Right atrium auricular region (tissue), 2 donors: ENCODE measurements at regions not wholly inside any gene's neighbourhood (a gene's known extent, or its start where the extent isn't known, plus 50 kb on each side); places are given as distances from the start of the nearest gene placed in this dataset.
A peak's percentile ranks its signal among the peaks of the same experiment; 100 is the strongest.

ENCODE experiments used
- DNase-seq: peaks from one replicate; pipeline ENCODE4 v3.0.0-alpha.2; 2019; ENCODE audit warnings: low spot score
- H3K27ac ChIP-seq, 2 donors: fragments of 200-600 bp; sonication (generic); 1 replicate in 1 of 2; 2 replicates in 1 of 2; pipeline ENCODE4 v1.5.1; 2016 to 2019
- H3K27me3 ChIP-seq, 2 donors: fragments of 200-600 bp; sonication (generic); one replicate each; pipeline versions ENCODE4 v1.5.1 to v1.6.0; 2017 to 2019
- H3K36me3 ChIP-seq: fragments of 200-600 bp; sonication (generic); one replicate; pipeline ENCODE4 v1.5.1; 2016
- H3K4me1 ChIP-seq, 2 donors: fragments of 200-600 bp; sonication (generic); one replicate each; pipeline versions ENCODE4 v1.5.1 to v1.6.0; 2017 to 2019
- H3K4me3 ChIP-seq, 2 donors: fragments of 200-600 bp; sonication (generic); 1 replicate in 1 of 2; 2 replicates in 1 of 2; pipeline ENCODE4 v1.5.1; 2017 to 2019; ENCODE audit warnings: mild to moderate bottlenecking in 1 of 2, moderate library complexity in 1 of 2
- H3K9me3 ChIP-seq, 2 donors: fragments of 200-600 bp; sonication (generic); one replicate each; pipeline ENCODE4 v1.5.1; 2019
- TF ChIP-seq, protein P1 (sequence below), 2 donors: fragments of 200-600 bp; sonication (generic); IDR thresholded peaks; one replicate each; pipeline ENCODE4 v1.5.1; 2019; ENCODE audit warnings: antibody characterized with exemption in 2 of 2

- Histone ChIP-seq H3K9me3 (no peaks in the 10 kb centered on the region), H3K4me1 (peaks cover 0 to 6% of the 10 kb centered on the region in 2 donors), H3K4me3 (no peak overlapping the region), H3K36me3 (no peaks in the 10 kb centered on the region), H3K27ac (no peak overlapping the region), H3K27me3 (no peaks in the 10 kb centered on the region)
- TF ChIP-seq, protein P1, sequence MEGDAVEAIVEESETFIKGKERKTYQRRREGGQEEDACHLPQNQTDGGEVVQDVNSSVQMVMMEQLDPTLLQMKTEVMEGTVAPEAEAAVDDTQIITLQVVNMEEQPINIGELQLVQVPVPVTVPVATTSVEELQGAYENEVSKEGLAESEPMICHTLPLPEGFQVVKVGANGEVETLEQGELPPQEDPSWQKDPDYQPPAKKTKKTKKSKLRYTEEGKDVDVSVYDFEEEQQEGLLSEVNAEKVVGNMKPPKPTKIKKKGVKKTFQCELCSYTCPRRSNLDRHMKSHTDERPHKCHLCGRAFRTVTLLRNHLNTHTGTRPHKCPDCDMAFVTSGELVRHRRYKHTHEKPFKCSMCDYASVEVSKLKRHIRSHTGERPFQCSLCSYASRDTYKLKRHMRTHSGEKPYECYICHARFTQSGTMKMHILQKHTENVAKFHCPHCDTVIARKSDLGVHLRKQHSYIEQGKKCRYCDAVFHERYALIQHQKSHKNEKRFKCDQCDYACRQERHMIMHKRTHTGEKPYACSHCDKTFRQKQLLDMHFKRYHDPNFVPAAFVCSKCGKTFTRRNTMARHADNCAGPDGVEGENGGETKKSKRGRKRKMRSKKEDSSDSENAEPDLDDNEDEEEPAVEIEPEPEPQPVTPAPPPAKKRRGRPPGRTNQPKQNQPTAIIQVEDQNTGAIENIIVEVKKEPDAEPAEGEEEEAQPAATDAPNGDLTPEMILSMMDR (IDR thresholded peaks at IDR 0.05): no peak
- no peak for DNase-seq
Measured at GRCh38 chr2:217657252-217657651, 345.5 kb downstream of the TNS1 start.

GRCh38 chr2:217656316-217656715 lies 346.5 kb downstream of the TNS1 start:
- Histone ChIP-seq H3K4me1 (peaks cover 0 to 6% of the 10 kb centered on the region in 2 donors), H3K27ac (no peak overlapping the region), H3K4me3 (no peak overlapping the region), H3K9me3 (no peaks in the 10 kb centered on the region), H3K36me3 (no peaks in the 10 kb centered on the region), H3K27me3 (no peaks in the 10 kb centered on the region)
- no peak for DNase-seq
- TF ChIP-seq, protein P1 (IDR thresholded peaks at IDR 0.05): no peak

DNA sequence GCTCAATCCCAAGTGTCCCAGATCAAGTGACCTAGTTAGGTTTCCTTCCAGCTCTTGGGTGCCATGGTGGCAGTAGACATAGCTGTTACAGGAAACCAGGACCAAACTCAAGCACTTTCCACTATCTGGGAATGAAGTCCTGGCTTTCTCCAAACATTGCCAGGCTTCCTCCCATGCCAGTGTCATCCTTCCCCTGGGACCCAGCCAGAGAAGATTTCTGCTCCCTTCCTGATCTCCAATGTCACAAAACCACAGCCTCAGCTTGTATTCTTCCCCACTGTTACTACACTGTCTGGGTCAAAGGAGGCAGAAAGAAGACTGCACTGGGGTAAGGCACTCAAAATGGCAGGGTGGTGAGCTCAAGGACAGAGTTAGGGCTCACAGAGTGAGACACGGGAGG lies 347.1 kb downstream of the TNS1 start:
- TF ChIP-seq, protein P1 (IDR thresholded peaks at IDR 0.05): no peak
- no peak overlapping the region for H3K27ac ChIP-seq
- H3K9me3 ChIP-seq: no peaks in the 10 kb centered on the region
- peaks cover 0 to 6% of the 10 kb centered on the region in 2 donors for H3K4me1 ChIP-seq
- no peak overlapping the region for H3K4me3 ChIP-seq
- no peak for DNase-seq
- H3K27me3 ChIP-seq: no peaks in the 10 kb centered on the region
- no peaks in the 10 kb centered on the region for H3K36me3 ChIP-seq

DNA sequence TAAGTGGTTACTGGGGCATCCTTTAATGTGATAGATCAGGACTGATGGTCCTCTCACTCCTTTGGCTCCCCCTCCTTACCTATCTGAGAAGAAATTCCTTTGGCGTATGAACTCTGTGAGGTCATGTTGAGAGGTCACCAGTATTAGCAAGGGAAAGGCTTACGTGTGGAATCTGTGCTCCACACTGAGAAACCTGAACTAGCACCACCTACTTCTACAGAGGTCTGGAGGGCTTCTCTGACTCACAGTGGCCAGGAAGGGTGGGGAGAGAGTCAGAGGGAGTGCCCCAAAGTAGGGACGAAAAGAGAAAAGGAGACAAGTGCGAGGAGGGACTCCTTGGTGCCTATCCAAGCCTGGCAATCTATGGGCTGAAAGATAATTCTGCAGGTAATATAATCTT lies 348.6 kb downstream of the TNS1 start:
- no peak for DNase-seq
- no peak overlapping the region for H3K27ac ChIP-seq
- H3K4me1 ChIP-seq: peaks cover 0 to 10% of the 10 kb centered on the region in 2 donors
- H3K27me3 ChIP-seq: no peaks in the 10 kb centered on the region
- no peaks in the 10 kb centered on the region for H3K36me3 ChIP-seq
- H3K4me3 ChIP-seq: no peak overlapping the region
- no peaks in the 10 kb centered on the region for H3K9me3 ChIP-seq
- TF ChIP-seq, protein P1 (IDR thresholded peaks at IDR 0.05): no peak

DNA sequence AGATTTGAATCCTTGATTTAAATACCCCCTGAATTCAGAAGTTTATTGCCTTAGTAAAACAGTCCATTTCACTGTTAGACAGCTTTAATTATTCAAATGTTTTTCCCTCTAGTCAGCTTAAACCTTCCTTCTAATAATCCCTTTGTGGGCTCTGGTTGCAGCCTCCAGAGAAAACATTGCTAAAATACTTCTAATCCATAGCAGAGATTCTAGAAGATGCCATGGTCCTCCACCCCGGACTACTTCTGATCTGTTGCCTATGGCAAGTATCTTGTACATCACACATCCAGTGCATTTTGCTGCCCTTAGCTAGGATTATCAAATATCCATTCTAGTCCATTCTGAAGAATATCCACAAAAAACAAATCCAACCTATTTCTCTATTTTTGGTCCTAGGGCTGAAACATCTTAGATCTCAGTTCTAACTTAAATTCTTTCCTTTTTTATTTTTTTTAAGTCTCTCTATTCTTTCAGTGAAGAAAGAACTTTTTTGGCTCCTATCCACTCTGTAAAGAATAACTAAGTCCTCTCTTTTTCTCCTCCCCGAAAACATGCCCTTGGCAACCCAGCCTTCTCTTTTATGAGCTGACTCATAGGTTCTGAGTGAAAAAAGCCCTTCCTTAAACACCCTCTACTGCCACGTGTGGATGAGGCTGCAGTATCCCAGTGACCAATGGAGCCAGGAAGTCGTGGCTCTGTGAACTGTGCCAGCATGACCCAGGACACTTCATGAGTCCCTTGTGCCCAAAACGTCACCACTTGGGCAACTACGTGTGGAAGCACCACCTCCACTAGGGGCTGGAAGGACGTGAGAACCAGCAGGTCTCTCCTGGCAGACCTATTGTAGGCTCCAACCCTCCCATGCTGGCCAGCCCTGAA lies 349.8 kb downstream of the TNS1 start:
- no peaks in the 10 kb centered on the region for H3K27me3 ChIP-seq
- H3K4me3 ChIP-seq: no peak overlapping the region
- H3K9me3 ChIP-seq: no peaks in the 10 kb centered on the region
- TF ChIP-seq, protein P1 (IDR thresholded peaks at IDR 0.05): no peak
- no peaks in the 10 kb centered on the region for H3K36me3 ChIP-seq
- peaks cover 0 to 10% of the 10 kb centered on the region in 2 donors for H3K4me1 ChIP-seq
- peak overlapping the region; percentile 27 to 46 for H3K27ac ChIP-seq
- DNase-seq: peak; percentile 81
